HG02759 (cell line): ENCODE measurements at regions not wholly inside any gene's neighbourhood (a gene's known extent, or its start where the extent isn't known, plus 50 kb on each side); places are given as distances from the start of the nearest gene placed in this dataset.
"Not testable (repeated sequence)": the region's sequence is repeated elsewhere in the genome, so short reads cannot be mapped to it uniquely, and the experiment has no call there.

Experiments
- ATAC-seq: cut with Tn5 transposase; IDR thresholded peaks from one replicate; pipeline ENCODE4 v1.9.1; 2021; ENCODE audit warnings: mild to moderate bottlenecking, moderate library complexity; ENCODE audit not compliant: unreplicated experiment

GRCh38 chr2:2904721-2905350 lies 472.8 kb downstream of the EIPR1 start:
- ATAC-seq = no peak

GRCh38 chr2:2902547-2903281 lies 474.9 kb downstream of the EIPR1 start:
- ATAC-seq = no peak

GRCh38 chr2:2901384-2902345 lies 476.0 kb downstream of the EIPR1 start:
- peak; percentile 84 for ATAC-seq

- no peak for ATAC-seq
These were observed 477.8 kb downstream of the EIPR1 start for GRCh38 chr2:2899826-2900225.

- ATAC-seq = no peak
These were observed 478.9 kb downstream of the EIPR1 start for GRCh38 chr2:2898744-2899143.

- ATAC-seq = no peak
These were observed 481.0 kb downstream of the EIPR1 start for GRCh38 chr2:2896643-2897042.

GRCh38 chr2:2896011-2896410 lies 481.6 kb downstream of the EIPR1 start:
- ATAC-seq = no peak

- not testable (repeated sequence) for ATAC-seq
These were observed 483.6 kb downstream of the EIPR1 start for GRCh38 chr2:2894011-2894410.

GRCh38 chr2:2892892-2893291 lies 484.7 kb downstream of the EIPR1 start:
- ATAC-seq = no peak

GRCh38 chr2:2892378-2892777 lies 485.2 kb downstream of the EIPR1 start:
- no peak for ATAC-seq

GRCh38 chr2:2890901-2891300 lies 486.7 kb downstream of the EIPR1 start:
- ATAC-seq = no peak

GRCh38 chr2:2890246-2890645 lies 487.4 kb downstream of the EIPR1 start:
- no peak for ATAC-seq

GRCh38 chr2:2889646-2890045 lies 488.0 kb downstream of the EIPR1 start:
- ATAC-seq = no peak

GRCh38 chr2:2889141-2889540 lies 488.5 kb downstream of the EIPR1 start:
- no peak for ATAC-seq

GRCh38 chr2:2887772-2888387 lies 489.7 kb downstream of the EIPR1 start:
- no peak for ATAC-seq

GRCh38 chr2:2886922-2887321 lies 490.7 kb downstream of the EIPR1 start:
- no peak for ATAC-seq

GRCh38 chr2:2881499-2881898 lies 496.1 kb downstream of the EIPR1 start:
- ATAC-seq = no peak

- ATAC-seq = no peak
These were observed 496.7 kb downstream of the EIPR1 start for GRCh38 chr2:2880938-2881337.

GRCh38 chr2:2879781-2880180 lies 497.8 kb downstream of the EIPR1 start:
- ATAC-seq = peak; percentile 100

- ATAC-seq = no peak
These were observed 498.5 kb downstream of the EIPR1 start for GRCh38 chr2:2879071-2879470.

- ATAC-seq = no peak
These were observed 500.2 kb downstream of the EIPR1 start for GRCh38 chr2:2877427-2877826.
